GM06990 (cell line): ENCODE measurements at regions not wholly inside any gene's neighbourhood (a gene's known extent, or its start where the extent isn't known, plus 50 kb on each side); places are given as distances from the start of the nearest gene placed in this dataset.

Experiments
- DNase-seq: peaks from one replicate; pipeline ENCODE4 v3.0.0-alpha.2; 2011; ENCODE audit not compliant: insufficient read length; ENCODE audit errors: extremely low read depth
- H3K27me3 ChIP-seq: replicated peaks from 2 replicates; pipeline ENCODE4 v1.6.0; 2011; ENCODE audit warnings: low read length; ENCODE audit not compliant: control insufficient read depth, insufficient read depth
- H3K36me3 ChIP-seq: 2 replicates; pipeline ENCODE4 v1.5.1; 2011; ENCODE audit warnings: low read length; ENCODE audit not compliant: control insufficient read depth, insufficient read depth
- H3K4me3 ChIP-seq: replicated peaks from 2 replicates; pipeline ENCODE4 v1.5.1; 2011; ENCODE audit warnings: low read depth, mild to moderate bottlenecking, control low read depth, low read length
- TF ChIP-seq, protein P1 (sequence below): IDR thresholded peaks from 2 replicates; pipeline ENCODE4 v1.5.1; 2011; ENCODE audit warnings: low read length, control low read depth, mild to moderate bottlenecking, inconsistent platforms; ENCODE audit not compliant: insufficient read depth, poor library complexity, severe bottlenecking

DNA sequence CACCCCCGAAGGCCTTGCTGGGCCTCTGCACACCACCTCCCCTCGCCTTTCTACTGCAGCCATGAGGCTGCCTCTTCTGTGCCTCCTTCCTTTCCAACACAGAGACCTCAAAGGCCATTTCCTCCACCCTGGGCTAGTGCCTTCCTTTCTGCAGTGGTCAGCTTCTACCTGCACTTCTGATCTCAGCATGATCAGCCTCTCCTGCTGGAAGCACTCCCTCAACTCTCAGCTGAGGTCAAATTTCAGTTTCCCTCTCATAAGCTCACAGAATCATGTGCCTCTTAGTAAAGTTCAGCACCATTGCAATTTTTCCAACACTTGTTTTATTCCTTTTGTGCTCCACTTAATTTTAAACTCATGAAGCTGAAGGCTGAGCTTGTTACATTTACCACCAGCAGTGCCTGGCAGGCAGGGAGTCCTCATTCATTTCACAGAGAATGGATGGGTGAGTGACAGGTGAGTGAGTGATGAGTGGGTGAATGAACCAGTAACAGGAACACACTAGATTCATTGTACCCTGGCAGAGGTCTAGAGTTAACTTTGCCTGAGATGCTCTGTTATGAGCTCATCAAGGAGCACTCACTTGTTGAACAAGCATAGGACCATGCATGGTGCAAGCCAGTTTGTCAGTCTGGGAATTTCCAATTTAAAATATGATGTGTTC is 124.0 kb upstream of the PRSS58 start:
- no peak for DNase-seq
- no peaks in the 10 kb centered on the region for H3K27me3 ChIP-seq
- TF ChIP-seq, protein P1, sequence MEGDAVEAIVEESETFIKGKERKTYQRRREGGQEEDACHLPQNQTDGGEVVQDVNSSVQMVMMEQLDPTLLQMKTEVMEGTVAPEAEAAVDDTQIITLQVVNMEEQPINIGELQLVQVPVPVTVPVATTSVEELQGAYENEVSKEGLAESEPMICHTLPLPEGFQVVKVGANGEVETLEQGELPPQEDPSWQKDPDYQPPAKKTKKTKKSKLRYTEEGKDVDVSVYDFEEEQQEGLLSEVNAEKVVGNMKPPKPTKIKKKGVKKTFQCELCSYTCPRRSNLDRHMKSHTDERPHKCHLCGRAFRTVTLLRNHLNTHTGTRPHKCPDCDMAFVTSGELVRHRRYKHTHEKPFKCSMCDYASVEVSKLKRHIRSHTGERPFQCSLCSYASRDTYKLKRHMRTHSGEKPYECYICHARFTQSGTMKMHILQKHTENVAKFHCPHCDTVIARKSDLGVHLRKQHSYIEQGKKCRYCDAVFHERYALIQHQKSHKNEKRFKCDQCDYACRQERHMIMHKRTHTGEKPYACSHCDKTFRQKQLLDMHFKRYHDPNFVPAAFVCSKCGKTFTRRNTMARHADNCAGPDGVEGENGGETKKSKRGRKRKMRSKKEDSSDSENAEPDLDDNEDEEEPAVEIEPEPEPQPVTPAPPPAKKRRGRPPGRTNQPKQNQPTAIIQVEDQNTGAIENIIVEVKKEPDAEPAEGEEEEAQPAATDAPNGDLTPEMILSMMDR, result no peak
- no peaks in the 10 kb centered on the region for H3K36me3 ChIP-seq
- H3K4me3 ChIP-seq, result no peak overlapping the region

DNA sequence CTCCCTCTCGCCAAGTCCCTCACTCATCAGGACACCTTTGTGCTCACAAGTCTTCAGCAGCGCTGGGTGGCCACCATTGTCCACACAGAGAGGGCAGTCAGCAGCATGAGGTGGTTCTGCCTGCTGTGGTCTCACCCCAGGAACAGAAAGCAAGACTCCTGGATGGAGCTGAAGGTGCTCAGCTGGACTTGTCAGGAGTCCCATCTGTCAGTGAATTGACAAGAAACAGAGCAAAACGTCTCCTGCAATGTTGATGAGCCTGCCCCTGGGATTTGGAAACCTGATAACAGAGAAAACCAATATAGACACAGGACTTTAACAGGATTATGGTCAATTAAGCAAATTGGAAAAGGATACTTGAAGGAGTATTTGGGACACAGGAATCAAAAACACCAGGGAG is 122.2 kb upstream of the PRSS58 start:
- H3K36me3 ChIP-seq, result no peaks in the 10 kb centered on the region
- no peaks in the 10 kb centered on the region for H3K27me3 ChIP-seq

DNA sequence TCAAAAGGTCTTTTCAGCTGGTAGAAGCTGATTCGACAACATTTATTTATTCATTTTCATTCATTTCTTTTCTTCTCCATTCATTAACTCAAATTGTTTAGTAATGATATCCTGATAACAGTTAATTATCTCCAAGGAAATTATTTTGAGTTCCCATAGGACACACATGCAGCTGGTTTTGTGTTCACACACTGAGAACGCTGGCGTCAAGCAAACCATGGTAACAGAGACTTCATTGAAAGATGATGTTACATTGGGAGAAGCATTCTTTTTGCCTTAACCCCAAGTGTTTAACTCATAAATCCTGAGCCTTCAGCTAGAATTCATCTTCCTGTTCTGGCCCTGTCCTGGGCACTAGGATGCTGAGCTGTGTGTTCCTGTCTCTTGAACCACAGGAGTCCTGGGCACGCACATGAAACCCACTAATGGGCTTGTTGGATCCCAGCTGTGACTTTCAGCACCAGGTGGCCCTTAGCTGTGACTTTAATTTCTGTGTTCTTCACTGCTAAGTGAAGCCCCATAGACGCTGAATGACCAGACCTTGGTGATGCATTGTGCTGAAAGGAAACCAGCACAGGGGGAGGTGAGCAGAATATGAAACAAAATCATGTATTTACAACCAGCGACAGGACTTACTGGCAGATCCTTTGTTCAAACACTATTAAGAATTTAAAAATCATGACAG is 121.5 kb upstream of the PRSS58 start:
- TF ChIP-seq, protein P1, result no peak
- no peak for DNase-seq
- no peaks in the 10 kb centered on the region for H3K27me3 ChIP-seq
- no peaks in the 10 kb centered on the region for H3K36me3 ChIP-seq
- no peak overlapping the region for H3K4me3 ChIP-seq

More for the DNA sequence above, 122.2 kb upstream of the PRSS58 start:
- no peak overlapping the region for H3K4me3 ChIP-seq
- TF ChIP-seq, protein P1, result no peak
- no peak for DNase-seq

DNA sequence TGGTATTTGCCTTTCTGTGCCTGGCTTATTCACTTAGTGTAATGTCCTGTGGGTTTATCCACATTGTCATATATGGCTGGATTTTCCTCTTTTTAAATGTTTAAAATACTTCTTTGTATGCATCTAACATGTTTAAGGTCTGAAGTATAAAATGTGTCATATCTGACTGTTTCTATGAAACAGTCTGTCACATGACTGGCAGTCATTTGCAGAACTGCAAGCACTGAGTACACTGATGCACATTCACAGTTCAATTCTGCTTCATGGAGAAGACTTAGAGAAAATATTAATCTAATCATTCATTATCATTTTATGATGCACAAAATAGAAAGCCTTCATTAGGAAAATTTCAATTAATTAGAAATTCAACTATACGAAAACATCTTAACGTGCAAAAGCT is 119.7 kb upstream of the PRSS58 start:
- Histone ChIP-seq H3K4me3 (no peak overlapping the region), H3K27me3 (no peaks in the 10 kb centered on the region), H3K36me3 (no peaks in the 10 kb centered on the region)
- TF ChIP-seq, protein P1, result no peak
- DNase-seq, result no peak

DNA sequence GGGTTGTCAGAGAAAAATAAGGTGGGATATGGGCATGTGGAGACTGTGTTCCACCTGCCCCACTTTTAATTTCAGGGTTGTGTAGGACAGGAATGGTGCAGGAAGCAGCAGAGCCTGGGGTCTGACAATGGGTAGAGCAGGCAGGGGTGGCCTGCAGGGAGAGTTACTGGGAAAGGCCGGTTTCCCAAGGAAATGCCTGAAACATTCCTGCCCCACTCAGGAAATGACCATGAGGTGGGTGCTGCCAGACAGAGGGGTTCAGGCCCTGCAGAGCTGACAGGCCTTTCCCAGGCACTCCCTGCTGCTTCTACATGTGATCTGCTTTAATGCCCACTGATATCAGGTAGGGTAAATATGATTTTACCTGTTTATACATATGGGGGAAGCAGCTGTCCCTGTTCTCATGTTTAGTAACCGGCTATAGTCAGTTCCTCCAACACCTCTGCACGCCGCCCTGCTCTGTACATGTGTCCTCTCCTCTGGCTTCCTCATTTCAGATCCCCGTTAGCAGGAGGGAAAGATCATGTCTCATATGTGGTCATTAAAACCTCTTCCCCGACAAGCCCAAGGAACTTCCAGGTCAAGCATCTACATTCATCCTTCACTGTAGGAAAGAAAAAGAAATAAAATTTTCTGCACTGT is 118.6 kb upstream of the PRSS58 start:
- TF ChIP-seq, protein P1, result no peak
- Histone ChIP-seq H3K4me3 (no peak overlapping the region), H3K36me3 (no peaks in the 10 kb centered on the region), H3K27me3 (no peaks in the 10 kb centered on the region)
- DNase-seq, result no peak
